Occipital lobe (tissue), 1 donor: ENCODE measurements at regions not wholly inside any gene's neighbourhood (a gene's known extent, or its start where the extent isn't known, plus 50 kb on each side); places are given as distances from the start of the nearest gene placed in this dataset.

Source experiments
- DNase-seq: peaks from one replicate; lab custom pipeline; 2025; lab: John Stamatoyannopoulos, UW

GRCh38 chr20:7695051-7695495 lies 245.2 kb downstream of the HAO1 start:
- DNase-seq: no peak

GRCh38 chr20:7695635-7696034 lies 244.6 kb downstream of the HAO1 start:
- no peak for DNase-seq

GRCh38 chr20:7696311-7696710 lies 243.9 kb downstream of the HAO1 start:
- DNase-seq: no peak

GRCh38 chr20:7702141-7702540 lies 238.1 kb downstream of the HAO1 start:
- no peak for DNase-seq

- no peak for DNase-seq
These were observed 236.7 kb downstream of the HAO1 start for GRCh38 chr20:7703551-7703961.

- DNase-seq: no peak
These were observed 236.3 kb downstream of the HAO1 start for GRCh38 chr20:7703996-7704395.

GRCh38 chr20:7708112-7708511 lies 232.1 kb downstream of the HAO1 start:
- DNase-seq: no peak

- no peak for DNase-seq
These were observed 231.5 kb downstream of the HAO1 start for GRCh38 chr20:7708782-7709181.

- no peak for DNase-seq
These were observed 229.8 kb downstream of the HAO1 start for GRCh38 chr20:7710440-7710839.

GRCh38 chr20:7712661-7713060 lies 227.6 kb downstream of the HAO1 start:
- no peak for DNase-seq

GRCh38 chr20:7714549-7714948 lies 225.7 kb downstream of the HAO1 start:
- no peak for DNase-seq

GRCh38 chr20:7716286-7716972 lies 223.8 kb downstream of the HAO1 start:
- DNase-seq: no peak

- DNase-seq: no peak
These were observed 217.7 kb downstream of the HAO1 start for GRCh38 chr20:7722564-7722963.

GRCh38 chr20:7723284-7723683 lies 217.0 kb downstream of the HAO1 start:
- DNase-seq: no peak

GRCh38 chr20:7728338-7728737 lies 211.9 kb downstream of the HAO1 start:
- DNase-seq: no peak

- DNase-seq: no peak
These were observed 206.0 kb downstream of the HAO1 start for GRCh38 chr20:7734216-7734615.

GRCh38 chr20:7736336-7736735 lies 203.9 kb downstream of the HAO1 start:
- DNase-seq: no peak

GRCh38 chr20:7741866-7742265 lies 198.4 kb downstream of the HAO1 start:
- DNase-seq: no peak

GRCh38 chr20:7742479-7742878 lies 197.8 kb downstream of the HAO1 start:
- DNase-seq: no peak

GRCh38 chr20:7744411-7744810 lies 195.8 kb downstream of the HAO1 start:
- no peak for DNase-seq

- no peak for DNase-seq
These were observed 191.6 kb downstream of the HAO1 start for GRCh38 chr20:7748624-7749023.

GRCh38 chr20:7754102-7754501 lies 186.2 kb downstream of the HAO1 start:
- no peak for DNase-seq

GRCh38 chr20:7758406-7758805 lies 181.9 kb downstream of the HAO1 start:
- DNase-seq: no peak
